ENCODE measurements at regions not wholly inside any gene's neighbourhood (a gene's known extent, or its start where the extent isn't known, plus 50 kb on each side); places are given as distances from the start of the nearest gene placed in this dataset.

DNA sequence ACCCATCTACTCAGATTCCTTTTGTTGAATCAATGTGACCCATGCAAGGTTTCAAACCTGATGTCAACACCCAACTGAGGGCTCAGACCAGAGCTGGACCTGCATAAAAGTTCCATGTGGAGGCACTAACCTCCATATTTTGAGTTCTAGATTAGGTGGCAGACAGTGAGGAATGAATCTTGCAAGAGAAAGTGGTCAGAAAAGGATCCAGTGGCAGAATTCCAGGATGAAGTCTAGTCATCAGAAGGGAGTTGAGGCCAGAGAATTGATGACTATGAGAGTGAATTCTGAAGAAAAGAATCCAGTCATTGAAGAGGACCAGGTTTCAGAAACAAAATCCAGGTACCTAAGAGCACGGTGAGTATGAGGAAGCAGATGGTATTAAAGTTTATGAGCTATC, 205.1 kb upstream of the RGMB start:
- no peak for DNase-seq
- H3K27ac ChIP-seq, result no peak overlapping the region
- intact Hi-C loops (cut with DNase I; ENCODE audit: low total_unique reads), result no loop called here
- H3K36me3 ChIP-seq, result no peaks in the 10 kb centered on the region
- no peaks in the 10 kb centered on the region for H3K9me3 ChIP-seq
- no peaks in the 10 kb centered on the region for H3K4me1 ChIP-seq
- no peaks in the 10 kb centered on the region for H3K27me3 ChIP-seq
- H3K4me3 ChIP-seq, result no peak overlapping the region
- no peak for TF ChIP-seq POLR2A (IDR thresholded peaks at IDR 0.05)

DNA sequence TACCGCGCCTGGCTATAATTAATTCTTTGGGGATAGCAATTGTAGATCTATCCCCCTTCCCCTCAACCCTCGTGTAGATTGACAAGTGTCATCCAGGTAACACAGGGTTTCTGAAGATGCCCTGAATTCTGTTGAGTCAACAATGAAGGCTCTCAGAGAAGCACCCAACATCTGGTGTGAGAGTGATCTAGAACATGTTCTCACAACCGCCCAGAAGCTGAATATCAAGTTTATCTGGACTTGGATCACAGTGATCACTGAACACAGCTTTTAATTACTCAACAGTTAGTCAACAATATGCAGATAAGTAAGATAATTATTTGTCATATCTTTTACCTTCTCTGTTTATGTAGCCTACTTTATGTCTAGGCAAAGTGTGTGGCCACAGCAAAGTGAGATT, 204.2 kb upstream of the RGMB start:
- DNase-seq, result no peak
- Histone ChIP-seq H3K27me3 (no peaks in the 10 kb centered on the region), H3K4me1 (no peaks in the 10 kb centered on the region), H3K4me3 (no peak overlapping the region), H3K36me3 (no peaks in the 10 kb centered on the region), H3K9me3 (no peaks in the 10 kb centered on the region), H3K27ac (no peak overlapping the region)
- no peak for TF ChIP-seq POLR2A (IDR thresholded peaks at IDR 0.05)
- TF ChIP-seq, protein P1, sequence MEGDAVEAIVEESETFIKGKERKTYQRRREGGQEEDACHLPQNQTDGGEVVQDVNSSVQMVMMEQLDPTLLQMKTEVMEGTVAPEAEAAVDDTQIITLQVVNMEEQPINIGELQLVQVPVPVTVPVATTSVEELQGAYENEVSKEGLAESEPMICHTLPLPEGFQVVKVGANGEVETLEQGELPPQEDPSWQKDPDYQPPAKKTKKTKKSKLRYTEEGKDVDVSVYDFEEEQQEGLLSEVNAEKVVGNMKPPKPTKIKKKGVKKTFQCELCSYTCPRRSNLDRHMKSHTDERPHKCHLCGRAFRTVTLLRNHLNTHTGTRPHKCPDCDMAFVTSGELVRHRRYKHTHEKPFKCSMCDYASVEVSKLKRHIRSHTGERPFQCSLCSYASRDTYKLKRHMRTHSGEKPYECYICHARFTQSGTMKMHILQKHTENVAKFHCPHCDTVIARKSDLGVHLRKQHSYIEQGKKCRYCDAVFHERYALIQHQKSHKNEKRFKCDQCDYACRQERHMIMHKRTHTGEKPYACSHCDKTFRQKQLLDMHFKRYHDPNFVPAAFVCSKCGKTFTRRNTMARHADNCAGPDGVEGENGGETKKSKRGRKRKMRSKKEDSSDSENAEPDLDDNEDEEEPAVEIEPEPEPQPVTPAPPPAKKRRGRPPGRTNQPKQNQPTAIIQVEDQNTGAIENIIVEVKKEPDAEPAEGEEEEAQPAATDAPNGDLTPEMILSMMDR (IDR thresholded peaks at IDR 0.05), result no peak
- intact Hi-C loops (cut with DNase I; ENCODE audit: low total_unique reads), result no loop called here

DNA sequence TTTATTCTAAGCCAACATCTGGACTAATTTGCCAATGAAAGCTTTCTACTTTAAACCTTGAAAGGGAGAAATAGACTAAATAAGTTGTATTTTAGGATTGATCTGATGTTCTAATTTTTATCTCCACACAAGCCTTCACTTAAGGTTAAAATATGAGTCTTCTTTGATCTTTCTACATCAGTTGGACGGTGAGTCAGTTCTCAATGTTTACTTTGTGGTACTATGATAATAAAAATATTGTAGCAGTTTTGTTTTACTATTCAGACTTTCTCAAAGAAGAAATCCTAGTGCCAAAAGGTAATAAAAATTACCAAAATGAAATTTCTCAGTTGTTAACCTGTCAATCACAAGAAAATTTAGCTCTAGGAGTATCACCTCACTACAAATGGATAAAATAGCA, 203.5 kb upstream of the RGMB start:
- no peaks in the 10 kb centered on the region for H3K4me1 ChIP-seq
- no peak overlapping the region for H3K4me3 ChIP-seq
- no peak for DNase-seq
- no peak for TF ChIP-seq POLR2A (IDR thresholded peaks at IDR 0.05)
- TF ChIP-seq, protein P1 (IDR thresholded peaks at IDR 0.05), result no peak
- H3K27ac ChIP-seq, result no peak overlapping the region
- H3K36me3 ChIP-seq, result no peaks in the 10 kb centered on the region
- no peaks in the 10 kb centered on the region for H3K9me3 ChIP-seq
- intact Hi-C loops (cut with DNase I; ENCODE audit: low total_unique reads), result no loop called here
- H3K27me3 ChIP-seq, result no peaks in the 10 kb centered on the region

DNA sequence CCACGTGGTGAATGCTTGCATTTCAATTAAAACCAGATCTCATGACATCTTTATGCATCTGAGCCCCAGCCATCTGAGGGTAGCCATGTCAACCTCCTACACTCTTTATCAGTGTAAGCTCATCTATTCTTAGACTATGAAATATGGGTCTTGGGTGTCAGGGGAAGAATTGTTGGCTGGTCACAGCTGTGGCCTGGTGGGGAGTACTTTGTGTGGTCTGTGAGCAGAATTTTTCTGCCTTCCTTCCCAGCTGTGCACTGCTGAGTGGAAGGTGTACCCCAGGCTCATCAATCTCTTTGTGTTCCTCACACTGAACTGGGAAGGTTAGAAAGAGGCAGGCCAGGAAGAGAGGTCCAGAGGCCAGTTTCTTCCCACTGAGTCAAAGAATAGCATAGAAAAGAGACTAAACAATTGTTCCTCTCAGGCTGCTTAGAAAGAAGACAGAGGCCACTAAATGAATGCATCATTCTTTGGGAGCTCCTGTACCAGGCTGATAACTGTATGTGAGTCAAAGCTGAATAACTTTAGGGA, 202.7 kb upstream of the RGMB start:
- Histone ChIP-seq H3K27ac (no peak overlapping the region), H3K36me3 (no peaks in the 10 kb centered on the region), H3K4me3 (no peak overlapping the region), H3K27me3 (no peaks in the 10 kb centered on the region), H3K4me1 (no peaks in the 10 kb centered on the region), H3K9me3 (no peaks in the 10 kb centered on the region)
- DNase-seq, result no peak
- intact Hi-C loops (cut with DNase I; ENCODE audit: low total_unique reads), result no loop called here
- TF ChIP-seq, protein P1 (IDR thresholded peaks at IDR 0.05), result no peak
- TF ChIP-seq POLR2A (IDR thresholded peaks at IDR 0.05), result no peak

DNA sequence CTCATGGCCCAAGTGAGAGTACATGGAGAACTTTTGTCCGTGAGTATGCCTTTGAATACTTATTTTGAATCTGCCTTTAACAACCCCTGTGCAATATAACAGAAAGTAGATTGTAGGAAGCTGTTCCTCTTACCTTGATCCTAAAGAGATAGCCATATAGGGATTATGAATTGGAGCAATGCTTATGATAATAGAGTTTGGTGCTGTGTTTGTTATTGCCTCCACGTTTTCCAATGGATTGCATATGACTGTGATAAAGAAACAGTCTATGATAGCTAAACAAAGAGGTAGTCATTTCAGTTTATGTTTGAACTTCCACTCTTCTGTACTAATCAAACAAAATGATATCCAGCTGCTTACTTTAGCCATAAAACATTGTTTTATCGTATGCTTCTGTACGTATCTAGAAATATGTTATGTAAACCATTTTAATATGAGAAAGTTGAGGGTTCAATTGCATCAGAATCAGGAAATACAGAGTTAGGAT, 199.6 kb upstream of the RGMB start:
- TF ChIP-seq POLR2A (IDR thresholded peaks at IDR 0.05), result no peak
- TF ChIP-seq, protein P1 (IDR thresholded peaks at IDR 0.05), result no peak
- no peaks in the 10 kb centered on the region for H3K36me3 ChIP-seq
- H3K4me3 ChIP-seq, result no peak overlapping the region
- no peak overlapping the region for H3K27ac ChIP-seq
- H3K9me3 ChIP-seq, result no peaks in the 10 kb centered on the region
- H3K4me1 ChIP-seq, result no peaks in the 10 kb centered on the region
- no peak for DNase-seq
- no peaks in the 10 kb centered on the region for H3K27me3 ChIP-seq
- intact Hi-C loops (cut with DNase I; ENCODE audit: low total_unique reads), result no loop called here

DNA sequence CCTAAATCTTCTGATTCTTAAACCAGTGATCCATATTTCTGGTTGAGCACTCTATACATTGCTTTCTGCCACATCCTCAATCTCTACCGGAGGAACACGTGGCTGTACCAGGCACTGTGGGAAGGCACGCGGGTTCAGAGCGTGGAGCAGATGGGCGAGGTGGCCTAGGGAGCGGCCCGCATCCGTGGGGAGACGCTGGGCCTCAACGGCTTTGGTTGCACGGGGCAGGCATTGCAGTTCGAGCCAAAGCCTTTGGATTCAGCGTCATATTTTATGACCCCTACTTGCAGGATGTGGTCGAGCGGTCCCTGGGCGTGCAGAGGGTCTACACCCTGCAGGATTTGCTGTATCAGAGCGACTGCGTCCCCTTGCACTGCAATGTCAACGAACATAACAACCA, 197.2 kb upstream of the RGMB start:
- H3K4me3 ChIP-seq, result no peak overlapping the region
- H3K27me3 ChIP-seq, result no peaks in the 10 kb centered on the region
- intact Hi-C loops (cut with DNase I; ENCODE audit: low total_unique reads), result no loop called here
- no peak overlapping the region for H3K27ac ChIP-seq
- TF ChIP-seq, protein P1 (IDR thresholded peaks at IDR 0.05), result no peak
- no peak for TF ChIP-seq POLR2A (IDR thresholded peaks at IDR 0.05)
- H3K36me3 ChIP-seq, result no peaks in the 10 kb centered on the region
- H3K9me3 ChIP-seq, result no peaks in the 10 kb centered on the region
- no peak for DNase-seq
- no peaks in the 10 kb centered on the region for H3K4me1 ChIP-seq

All from uterus (tissue), 3 donors.